ENCODE measurements at regions not wholly inside any gene's neighbourhood (a gene's known extent, or its start where the extent isn't known, plus 50 kb on each side); places are given as distances from the start of the nearest gene placed in this dataset.
A peak's percentile ranks its signal among the peaks of the same experiment; 100 is the strongest.
"Not testable (repeated sequence)": the region's sequence is repeated elsewhere in the genome, so short reads cannot be mapped to it uniquely, and the experiment has no call there.

GRCh38 chr2:57475391-57475790 lies 571.2 kb upstream of the VRK2 start:
- H3K4me1 ChIP-seq (ENCODE audit: control insufficient read depth, insufficient read depth, low read length), result no peaks in the 10 kb centered on the region
- no peaks in the 10 kb centered on the region for H3K27me3 ChIP-seq (ENCODE audit: control insufficient read depth, insufficient read depth, low read length)
- H3K4me2 ChIP-seq (ENCODE audit: low read length), result no peak overlapping the region
- H3K9me3 ChIP-seq (replicated peaks; ENCODE audit: low read length), result no peaks in the 10 kb centered on the region
- no peaks in the 10 kb centered on the region for H3K36me3 ChIP-seq (ENCODE audit: insufficient read depth, low read length)
- no peak overlapping the region for H3K9ac ChIP-seq (ENCODE audit: low read depth, low read length)
- no peak overlapping the region for H3K4me3 ChIP-seq (ENCODE audit: low read length)

- Histone ChIP-seq H3K27me3 (ENCODE audit: control insufficient read depth, insufficient read depth, low read length) (no peaks in the 10 kb centered on the region), H3K9ac (ENCODE audit: low read depth, low read length) (no peak overlapping the region), H3K4me1 (ENCODE audit: control insufficient read depth, insufficient read depth, low read length) (no peaks in the 10 kb centered on the region), H3K4me2 (ENCODE audit: low read length) (no peak overlapping the region), H3K4me3 (ENCODE audit: low read length) (no peak overlapping the region), H3K9me3 (replicated peaks; ENCODE audit: low read length) (no peaks in the 10 kb centered on the region), H3K36me3 (ENCODE audit: insufficient read depth, low read length) (no peaks in the 10 kb centered on the region)
These were observed 566.6 kb upstream of the VRK2 start for GRCh38 chr2:57479981-57480380.

- no peaks in the 10 kb centered on the region for H3K4me1 ChIP-seq (ENCODE audit: control insufficient read depth, insufficient read depth, low read length)
- H3K9ac ChIP-seq (ENCODE audit: low read depth, low read length), result no peak overlapping the region
These were observed 558.5 kb upstream of the VRK2 start for GRCh38 chr2:57488061-57488460.

GRCh38 chr2:57490741-57491140 lies 555.9 kb upstream of the VRK2 start:
- H3K27me3 ChIP-seq (ENCODE audit: control insufficient read depth, insufficient read depth, low read length), result no peaks in the 10 kb centered on the region
- H3K4me2 ChIP-seq (ENCODE audit: low read length), result no peak overlapping the region
- H3K4me3 ChIP-seq (ENCODE audit: low read length), result no peak overlapping the region
- H3K9ac ChIP-seq (ENCODE audit: low read depth, low read length), result no peak overlapping the region
- H3K9me3 ChIP-seq (replicated peaks; ENCODE audit: low read length), result no peaks in the 10 kb centered on the region
- H3K36me3 ChIP-seq (ENCODE audit: insufficient read depth, low read length), result no peaks in the 10 kb centered on the region
- no peaks in the 10 kb centered on the region for H3K4me1 ChIP-seq (ENCODE audit: control insufficient read depth, insufficient read depth, low read length)

More at GRCh38 chr2:57488061-57488460, 558.5 kb upstream of the VRK2 start:
- no peak overlapping the region for H3K4me3 ChIP-seq (ENCODE audit: low read length)
- no peak overlapping the region for H3K4me2 ChIP-seq (ENCODE audit: low read length)
- no peaks in the 10 kb centered on the region for H3K36me3 ChIP-seq (ENCODE audit: insufficient read depth, low read length)
- no peaks in the 10 kb centered on the region for H3K9me3 ChIP-seq (replicated peaks; ENCODE audit: low read length)
- H3K27me3 ChIP-seq (ENCODE audit: control insufficient read depth, insufficient read depth, low read length), result no peaks in the 10 kb centered on the region

- Histone ChIP-seq H3K9ac (ENCODE audit: low read depth, low read length) (no peak overlapping the region), H3K27me3 (ENCODE audit: control insufficient read depth, insufficient read depth, low read length) (no peaks in the 10 kb centered on the region), H3K4me1 (ENCODE audit: control insufficient read depth, insufficient read depth, low read length) (no peaks in the 10 kb centered on the region), H3K9me3 (replicated peaks; ENCODE audit: low read length) (no peaks in the 10 kb centered on the region), H3K4me3 (ENCODE audit: low read length) (no peak overlapping the region), H3K36me3 (ENCODE audit: insufficient read depth, low read length) (no peaks in the 10 kb centered on the region), H3K4me2 (ENCODE audit: low read length) (no peak overlapping the region)
These were observed 555.4 kb upstream of the VRK2 start for GRCh38 chr2:57491213-57491612.

- H3K27me3 ChIP-seq (ENCODE audit: control insufficient read depth, insufficient read depth, low read length); H3K9me3 ChIP-seq (replicated peaks; ENCODE audit: low read length); H3K4me3 ChIP-seq (ENCODE audit: low read length); H3K4me1 ChIP-seq (ENCODE audit: control insufficient read depth, insufficient read depth, low read length); H3K36me3 ChIP-seq (ENCODE audit: insufficient read depth, low read length); H3K9ac ChIP-seq (ENCODE audit: low read depth, low read length); H3K4me2 ChIP-seq (ENCODE audit: low read length): not testable (repeated sequence)
These were observed 552.6 kb upstream of the VRK2 start for GRCh38 chr2:57493966-57494365.

- H3K9me3 ChIP-seq (replicated peaks; ENCODE audit: low read length), result no peaks in the 10 kb centered on the region
- H3K36me3 ChIP-seq (ENCODE audit: insufficient read depth, low read length), result no peaks in the 10 kb centered on the region
- no peak overlapping the region for H3K9ac ChIP-seq (ENCODE audit: low read depth, low read length)
- H3K4me3 ChIP-seq (ENCODE audit: low read length), result no peak overlapping the region
- no peaks in the 10 kb centered on the region for H3K27me3 ChIP-seq (ENCODE audit: control insufficient read depth, insufficient read depth, low read length)
- no peak overlapping the region for H3K4me2 ChIP-seq (ENCODE audit: low read length)
- peaks cover 8% of the 10 kb centered on the region for H3K4me1 ChIP-seq (ENCODE audit: control insufficient read depth, insufficient read depth, low read length)
These were observed 549.0 kb upstream of the VRK2 start for GRCh38 chr2:57497489-57498096.

GRCh38 chr2:57504787-57505186 lies 541.8 kb upstream of the VRK2 start:
- Histone ChIP-seq H3K9me3 (replicated peaks; ENCODE audit: low read length) (no peaks in the 10 kb centered on the region), H3K9ac (ENCODE audit: low read depth, low read length) (no peak overlapping the region), H3K36me3 (ENCODE audit: insufficient read depth, low read length) (no peaks in the 10 kb centered on the region), H3K4me2 (ENCODE audit: low read length) (no peak overlapping the region), H3K4me1 (ENCODE audit: control insufficient read depth, insufficient read depth, low read length) (no peaks in the 10 kb centered on the region), H3K4me3 (ENCODE audit: low read length) (no peak overlapping the region), H3K27me3 (ENCODE audit: control insufficient read depth, insufficient read depth, low read length) (no peaks in the 10 kb centered on the region)

- no peaks in the 10 kb centered on the region for H3K27me3 ChIP-seq (ENCODE audit: control insufficient read depth, insufficient read depth, low read length)
- H3K36me3 ChIP-seq (ENCODE audit: insufficient read depth, low read length), result no peaks in the 10 kb centered on the region
- H3K9ac ChIP-seq (ENCODE audit: low read depth, low read length), result no peak overlapping the region
- H3K4me3 ChIP-seq (ENCODE audit: low read length), result no peak overlapping the region
- H3K4me1 ChIP-seq (ENCODE audit: control insufficient read depth, insufficient read depth, low read length), result no peaks in the 10 kb centered on the region
- H3K9me3 ChIP-seq (replicated peaks; ENCODE audit: low read length), result no peaks in the 10 kb centered on the region
- H3K4me2 ChIP-seq (ENCODE audit: low read length), result no peak overlapping the region
These were observed 537.4 kb upstream of the VRK2 start for GRCh38 chr2:57509189-57509588.

- H3K9me3 ChIP-seq (replicated peaks; ENCODE audit: low read length), result no peaks in the 10 kb centered on the region
- H3K4me1 ChIP-seq (ENCODE audit: control insufficient read depth, insufficient read depth, low read length), result no peaks in the 10 kb centered on the region
- no peaks in the 10 kb centered on the region for H3K36me3 ChIP-seq (ENCODE audit: insufficient read depth, low read length)
- H3K27me3 ChIP-seq (ENCODE audit: control insufficient read depth, insufficient read depth, low read length), result no peaks in the 10 kb centered on the region
- no peak overlapping the region for H3K4me2 ChIP-seq (ENCODE audit: low read length)
- H3K4me3 ChIP-seq (ENCODE audit: low read length), result no peak overlapping the region
- no peak overlapping the region for H3K9ac ChIP-seq (ENCODE audit: low read depth, low read length)
These were observed 535.9 kb upstream of the VRK2 start for GRCh38 chr2:57510704-57511103.

GRCh38 chr2:57515366-57515765 lies 531.2 kb upstream of the VRK2 start:
- Histone ChIP-seq H3K9ac (ENCODE audit: low read depth, low read length) (no peak overlapping the region), H3K9me3 (replicated peaks; ENCODE audit: low read length) (no peaks in the 10 kb centered on the region), H3K4me1 (ENCODE audit: control insufficient read depth, insufficient read depth, low read length) (no peaks in the 10 kb centered on the region), H3K4me2 (ENCODE audit: low read length) (no peak overlapping the region), H3K36me3 (ENCODE audit: insufficient read depth, low read length) (no peaks in the 10 kb centered on the region), H3K27me3 (ENCODE audit: control insufficient read depth, insufficient read depth, low read length) (no peaks in the 10 kb centered on the region), H3K4me3 (ENCODE audit: low read length) (no peak overlapping the region)

GRCh38 chr2:57516698-57517340 lies 529.8 kb upstream of the VRK2 start:
- Histone ChIP-seq H3K4me2 (ENCODE audit: low read length) (peak overlapping the region; percentile 41), H3K36me3 (ENCODE audit: insufficient read depth, low read length) (no peaks in the 10 kb centered on the region), H3K27me3 (ENCODE audit: control insufficient read depth, insufficient read depth, low read length) (no peaks in the 10 kb centered on the region), H3K4me1 (ENCODE audit: control insufficient read depth, insufficient read depth, low read length) (no peaks in the 10 kb centered on the region), H3K9ac (ENCODE audit: low read depth, low read length) (no peak overlapping the region), H3K4me3 (ENCODE audit: low read length) (no peak overlapping the region), H3K9me3 (replicated peaks; ENCODE audit: low read length) (no peaks in the 10 kb centered on the region)
